WTC11 (cell line): ENCODE measurements at regions not wholly inside any gene's neighbourhood (a gene's known extent, or its start where the extent isn't known, plus 50 kb on each side); places are given as distances from the start of the nearest gene placed in this dataset.

Experiments
- ATAC-seq: fragments of 200-7000 bp; cut with Tn5 transposase; 2 replicates; pipeline ENCODE4 v1.10.0; 2021; ENCODE audit warnings: mild to moderate bottlenecking, moderate library complexity
- CTCF ChIA-PET: fragments of 300-600 bp; sonication (Branson Sonifier 250); formaldehyde crosslinking; loops from one replicate; lab custom pipeline; 2021; ENCODE audit warnings: antibody characterized with exemption; lab: Charles Lee
- POLR2A ChIA-PET: fragments of 350-600 bp; sonication (Branson Sonifier 250); formaldehyde crosslinking; loops from one replicate; lab custom pipeline; 2021; ENCODE audit warnings: antibody characterized with exemption; lab: Charles Lee
- DNase-seq: peaks from one replicate; pipeline ENCODE4 v3.0.0; 2021; ENCODE audit warnings: low spot score
- H3K27ac Mint-ChIP-seq: 2 replicates; pipeline ENCODE4 v1.8.0; 2021; ENCODE audit warnings: mixed read lengths
- H3K27me3 Mint-ChIP-seq: 2 replicates; pipeline ENCODE4 v1.8.0; 2021; ENCODE audit warnings: low read depth, mild to moderate bottlenecking, moderate library complexity, mixed read lengths
- H3K36me3 Mint-ChIP-seq: 2 replicates; pipeline ENCODE4 v1.8.0; 2021; ENCODE audit warnings: mixed read lengths
- H3K4me1 Mint-ChIP-seq: 2 replicates; pipeline ENCODE4 v1.8.0; 2022; ENCODE audit warnings: mixed read lengths
- H3K4me3 Mint-ChIP-seq: 2 replicates; pipeline ENCODE4 v1.8.0; 2021; ENCODE audit warnings: mild to moderate bottlenecking, moderate library complexity, mixed read lengths
- H3K9me3 Mint-ChIP-seq: 2 replicates; pipeline ENCODE4 v1.8.0; 2021; ENCODE audit warnings: mixed read lengths
- ATF1 ChIP-seq: sonication (generic); formaldehyde crosslinking; IDR thresholded peaks from 2 replicates; pipeline ENCODE4 v1.8.1; 2023; ENCODE audit warnings: mild to moderate bottlenecking, moderate library complexity, missing genetic modification reagents
- ELF4 ChIP-seq: sonication (generic); formaldehyde crosslinking; IDR thresholded peaks from 2 replicates; pipeline ENCODE4 v1.8.1; 2022; ENCODE audit warnings: low read depth, mild to moderate bottlenecking, moderate library complexity, missing genetic modification reagents
- FOXP1 ChIP-seq: sonication (generic); formaldehyde crosslinking; IDR thresholded peaks from 2 replicates; pipeline ENCODE4 v1.8.0; 2022; ENCODE audit warnings: missing genetic modification reagents, mild to moderate bottlenecking, moderate library complexity, borderline replicate concordance
- IRF2 ChIP-seq: sonication (generic); formaldehyde crosslinking; IDR thresholded peaks from 2 replicates; pipeline ENCODE4 v1.8.0; 2022; ENCODE audit warnings: low read depth, missing genetic modification reagents, borderline replicate concordance
- KAT7 ChIP-seq: sonication (generic); formaldehyde crosslinking; IDR thresholded peaks from 2 replicates; pipeline ENCODE4 v1.8.1; 2023; ENCODE audit warnings: missing genetic modification reagents, mild to moderate bottlenecking, borderline replicate concordance
- NR1H2 ChIP-seq: sonication (generic); formaldehyde crosslinking; IDR thresholded peaks from 2 replicates; pipeline ENCODE4 v1.9.0; 2021; ENCODE audit warnings: mild to moderate bottlenecking, moderate library complexity, missing genetic modification reagents
- NR2C2 ChIP-seq: sonication (generic); formaldehyde crosslinking; IDR thresholded peaks from 2 replicates; pipeline ENCODE4 v1.8.0; 2022; ENCODE audit warnings: mild to moderate bottlenecking, missing genetic modification reagents
- SOX15 ChIP-seq: fragments of 250-450 bp; sonication (Bioruptor Pico); IDR thresholded peaks from 2 replicates; pipeline ENCODE4 v1.9.0; 2021; ENCODE audit warnings: mild to moderate bottlenecking
- TEAD1 ChIP-seq: sonication (generic); formaldehyde crosslinking; IDR thresholded peaks from 2 replicates; pipeline ENCODE4 v1.8.0; 2022; ENCODE audit warnings: mild to moderate bottlenecking, missing genetic modification reagents
- ZBTB21 ChIP-seq: sonication (generic); formaldehyde crosslinking; IDR thresholded peaks from 2 replicates; pipeline ENCODE4 v1.8.1; 2023; ENCODE audit warnings: mild to moderate bottlenecking, missing genetic modification reagents, borderline replicate concordance
- ZNF317 ChIP-seq: sonication (generic); formaldehyde crosslinking; IDR thresholded peaks from 2 replicates; pipeline ENCODE4 v1.8.1; 2023; ENCODE audit warnings: low read depth, mild to moderate bottlenecking, moderate library complexity, missing genetic modification reagents, borderline replicate concordance
- TF ChIP-seq, protein P1 (sequence below): sonication (generic); formaldehyde crosslinking; IDR thresholded peaks from 2 replicates; pipeline ENCODE4 v1.8.1; 2022; ENCODE audit warnings: mild to moderate bottlenecking, missing genetic modification reagents, moderate library complexity, borderline replicate concordance
- TF ChIP-seq, protein P2 (sequence below): fragments of 250-450 bp; sonication (Bioruptor Pico); IDR thresholded peaks from 2 replicates; pipeline ENCODE4 v1.9.0; 2021; ENCODE audit warnings: moderate library complexity, mild to moderate bottlenecking, inconsistent platforms, borderline replicate concordance
- TF ChIP-seq, protein P3 (sequence below): sonication (generic); formaldehyde crosslinking; IDR thresholded peaks from 2 replicates; pipeline ENCODE4 v1.8.1; 2023; ENCODE audit warnings: mild to moderate bottlenecking, missing genetic modification reagents
- TF ChIP-seq, protein P4 (sequence below): sonication (generic); formaldehyde crosslinking; IDR thresholded peaks from 2 replicates; pipeline ENCODE4 v1.8.1; 2023; ENCODE audit warnings: mild to moderate bottlenecking, missing genetic modification reagents, borderline replicate concordance
- TF ChIP-seq, protein P5 (sequence below): sonication (generic); formaldehyde crosslinking; conservative IDR thresholded peaks from 2 replicates; pipeline ENCODE4 v1.8.1; 2022; ENCODE audit warnings: mild to moderate bottlenecking, missing genetic modification reagents
- TF ChIP-seq, protein P6 (sequence below): fragments of 250-450 bp; sonication (Bioruptor Pico); IDR thresholded peaks from 2 replicates; pipeline ENCODE4 v1.8.0; 2021; ENCODE audit warnings: mild to moderate bottlenecking
- TF ChIP-seq, protein P7 (sequence below): sonication (generic); formaldehyde crosslinking; IDR thresholded peaks from 2 replicates; pipeline ENCODE4 v1.8.1; 2022; ENCODE audit warnings: low read depth, mild to moderate bottlenecking, moderate library complexity, missing genetic modification reagents, borderline replicate concordance
- TF ChIP-seq, protein P8 (sequence below): sonication (generic); formaldehyde crosslinking; IDR thresholded peaks from 2 replicates; pipeline ENCODE4 v1.8.1; 2023; ENCODE audit warnings: mild to moderate bottlenecking, missing genetic modification reagents, moderate library complexity

DNA sequence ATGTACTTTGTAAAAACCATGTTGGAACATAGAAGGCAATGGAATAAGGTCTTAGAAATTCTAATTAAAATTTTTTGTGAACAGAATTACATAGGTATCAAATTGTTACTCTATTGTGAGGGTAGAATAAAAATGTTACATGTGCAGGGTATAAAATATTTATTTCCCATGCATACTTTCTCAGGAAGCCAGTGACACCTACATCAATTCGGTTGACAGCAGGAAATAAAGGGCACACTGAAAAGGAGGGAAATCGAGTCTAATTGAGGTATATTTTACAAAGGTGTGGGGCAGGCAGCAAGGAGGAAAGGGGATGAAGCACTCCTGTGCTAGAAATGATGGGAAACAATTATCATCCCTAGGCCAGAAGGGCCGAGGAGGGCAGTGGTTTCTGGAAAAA is 244.9 kb downstream of the C7orf25 start:
- POLR2A ChIA-PET = no interaction called here

More for the DNA sequence above, 244.9 kb downstream of the C7orf25 start:
- Mint-ChIP-seq H3K9me3 (peaks cover 53% of the 10 kb centered on the region), H3K4me3 (no peak overlapping the region), H3K27ac (no peak overlapping the region), H3K27me3 (no peaks in the 10 kb centered on the region)
- CTCF ChIA-PET = no interaction called here
- DNase-seq (no peak), ATAC-seq (no peak)
- TF ChIP-seq ATF1 (CRISPR knock-in tag) = no peak
- TF ChIP-seq, protein P1, sequence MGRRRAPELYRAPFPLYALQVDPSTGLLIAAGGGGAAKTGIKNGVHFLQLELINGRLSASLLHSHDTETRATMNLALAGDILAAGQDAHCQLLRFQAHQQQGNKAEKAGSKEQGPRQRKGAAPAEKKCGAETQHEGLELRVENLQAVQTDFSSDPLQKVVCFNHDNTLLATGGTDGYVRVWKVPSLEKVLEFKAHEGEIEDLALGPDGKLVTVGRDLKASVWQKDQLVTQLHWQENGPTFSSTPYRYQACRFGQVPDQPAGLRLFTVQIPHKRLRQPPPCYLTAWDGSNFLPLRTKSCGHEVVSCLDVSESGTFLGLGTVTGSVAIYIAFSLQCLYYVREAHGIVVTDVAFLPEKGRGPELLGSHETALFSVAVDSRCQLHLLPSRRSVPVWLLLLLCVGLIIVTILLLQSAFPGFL = no peak
- TF ChIP-seq TEAD1 (CRISPR knock-in tag) = no peak
- TF ChIP-seq, protein P2, sequence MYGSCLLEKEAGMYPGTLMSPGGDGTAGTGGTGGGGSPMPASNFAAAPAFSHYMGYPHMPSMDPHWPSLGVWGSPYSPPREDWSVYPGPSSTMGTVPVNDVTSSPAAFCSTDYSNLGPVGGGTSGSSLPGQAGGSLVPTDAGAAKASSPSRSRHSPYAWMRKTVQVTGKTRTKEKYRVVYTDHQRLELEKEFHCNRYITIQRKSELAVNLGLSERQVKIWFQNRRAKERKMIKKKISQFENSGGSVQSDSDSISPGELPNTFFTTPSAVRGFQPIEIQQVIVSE (CRISPR knock-in tag) = no peak
- TF ChIP-seq IRF2 (CRISPR knock-in tag) = no peak
- no peak for TF ChIP-seq FOXP1 (CRISPR knock-in tag)
- TF ChIP-seq, protein P3, sequence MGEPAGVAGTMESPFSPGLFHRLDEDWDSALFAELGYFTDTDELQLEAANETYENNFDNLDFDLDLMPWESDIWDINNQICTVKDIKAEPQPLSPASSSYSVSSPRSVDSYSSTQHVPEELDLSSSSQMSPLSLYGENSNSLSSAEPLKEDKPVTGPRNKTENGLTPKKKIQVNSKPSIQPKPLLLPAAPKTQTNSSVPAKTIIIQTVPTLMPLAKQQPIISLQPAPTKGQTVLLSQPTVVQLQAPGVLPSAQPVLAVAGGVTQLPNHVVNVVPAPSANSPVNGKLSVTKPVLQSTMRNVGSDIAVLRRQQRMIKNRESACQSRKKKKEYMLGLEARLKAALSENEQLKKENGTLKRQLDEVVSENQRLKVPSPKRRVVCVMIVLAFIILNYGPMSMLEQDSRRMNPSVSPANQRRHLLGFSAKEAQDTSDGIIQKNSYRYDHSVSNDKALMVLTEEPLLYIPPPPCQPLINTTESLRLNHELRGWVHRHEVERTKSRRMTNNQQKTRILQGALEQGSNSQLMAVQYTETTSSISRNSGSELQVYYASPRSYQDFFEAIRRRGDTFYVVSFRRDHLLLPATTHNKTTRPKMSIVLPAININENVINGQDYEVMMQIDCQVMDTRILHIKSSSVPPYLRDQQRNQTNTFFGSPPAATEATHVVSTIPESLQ (CRISPR knock-in tag) = no peak
- TF ChIP-seq, protein P4, sequence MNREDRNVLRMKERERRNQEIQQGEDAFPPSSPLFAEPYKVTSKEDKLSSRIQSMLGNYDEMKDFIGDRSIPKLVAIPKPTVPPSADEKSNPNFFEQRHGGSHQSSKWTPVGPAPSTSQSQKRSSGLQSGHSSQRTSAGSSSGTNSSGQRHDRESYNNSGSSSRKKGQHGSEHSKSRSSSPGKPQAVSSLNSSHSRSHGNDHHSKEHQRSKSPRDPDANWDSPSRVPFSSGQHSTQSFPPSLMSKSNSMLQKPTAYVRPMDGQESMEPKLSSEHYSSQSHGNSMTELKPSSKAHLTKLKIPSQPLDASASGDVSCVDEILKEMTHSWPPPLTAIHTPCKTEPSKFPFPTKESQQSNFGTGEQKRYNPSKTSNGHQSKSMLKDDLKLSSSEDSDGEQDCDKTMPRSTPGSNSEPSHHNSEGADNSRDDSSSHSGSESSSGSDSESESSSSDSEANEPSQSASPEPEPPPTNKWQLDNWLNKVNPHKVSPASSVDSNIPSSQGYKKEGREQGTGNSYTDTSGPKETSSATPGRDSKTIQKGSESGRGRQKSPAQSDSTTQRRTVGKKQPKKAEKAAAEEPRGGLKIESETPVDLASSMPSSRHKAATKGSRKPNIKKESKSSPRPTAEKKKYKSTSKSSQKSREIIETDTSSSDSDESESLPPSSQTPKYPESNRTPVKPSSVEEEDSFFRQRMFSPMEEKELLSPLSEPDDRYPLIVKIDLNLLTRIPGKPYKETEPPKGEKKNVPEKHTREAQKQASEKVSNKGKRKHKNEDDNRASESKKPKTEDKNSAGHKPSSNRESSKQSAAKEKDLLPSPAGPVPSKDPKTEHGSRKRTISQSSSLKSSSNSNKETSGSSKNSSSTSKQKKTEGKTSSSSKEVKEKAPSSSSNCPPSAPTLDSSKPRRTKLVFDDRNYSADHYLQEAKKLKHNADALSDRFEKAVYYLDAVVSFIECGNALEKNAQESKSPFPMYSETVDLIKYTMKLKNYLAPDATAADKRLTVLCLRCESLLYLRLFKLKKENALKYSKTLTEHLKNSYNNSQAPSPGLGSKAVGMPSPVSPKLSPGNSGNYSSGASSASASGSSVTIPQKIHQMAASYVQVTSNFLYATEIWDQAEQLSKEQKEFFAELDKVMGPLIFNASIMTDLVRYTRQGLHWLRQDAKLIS (CRISPR knock-in tag) = no peak
- TF ChIP-seq, protein P5, sequence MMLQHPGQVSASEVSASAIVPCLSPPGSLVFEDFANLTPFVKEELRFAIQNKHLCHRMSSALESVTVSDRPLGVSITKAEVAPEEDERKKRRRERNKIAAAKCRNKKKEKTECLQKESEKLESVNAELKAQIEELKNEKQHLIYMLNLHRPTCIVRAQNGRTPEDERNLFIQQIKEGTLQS = no peak
- TF ChIP-seq KAT7 (CRISPR knock-in tag) = no peak
- no peak for TF ChIP-seq SOX15
- TF ChIP-seq, protein P6, sequence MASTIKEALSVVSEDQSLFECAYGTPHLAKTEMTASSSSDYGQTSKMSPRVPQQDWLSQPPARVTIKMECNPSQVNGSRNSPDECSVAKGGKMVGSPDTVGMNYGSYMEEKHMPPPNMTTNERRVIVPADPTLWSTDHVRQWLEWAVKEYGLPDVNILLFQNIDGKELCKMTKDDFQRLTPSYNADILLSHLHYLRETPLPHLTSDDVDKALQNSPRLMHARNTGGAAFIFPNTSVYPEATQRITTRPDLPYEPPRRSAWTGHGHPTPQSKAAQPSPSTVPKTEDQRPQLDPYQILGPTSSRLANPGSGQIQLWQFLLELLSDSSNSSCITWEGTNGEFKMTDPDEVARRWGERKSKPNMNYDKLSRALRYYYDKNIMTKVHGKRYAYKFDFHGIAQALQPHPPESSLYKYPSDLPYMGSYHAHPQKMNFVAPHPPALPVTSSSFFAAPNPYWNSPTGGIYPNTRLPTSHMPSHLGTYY = no peak
- no peak for TF ChIP-seq ZNF317 (CRISPR knock-in tag)
- TF ChIP-seq, protein P7, sequence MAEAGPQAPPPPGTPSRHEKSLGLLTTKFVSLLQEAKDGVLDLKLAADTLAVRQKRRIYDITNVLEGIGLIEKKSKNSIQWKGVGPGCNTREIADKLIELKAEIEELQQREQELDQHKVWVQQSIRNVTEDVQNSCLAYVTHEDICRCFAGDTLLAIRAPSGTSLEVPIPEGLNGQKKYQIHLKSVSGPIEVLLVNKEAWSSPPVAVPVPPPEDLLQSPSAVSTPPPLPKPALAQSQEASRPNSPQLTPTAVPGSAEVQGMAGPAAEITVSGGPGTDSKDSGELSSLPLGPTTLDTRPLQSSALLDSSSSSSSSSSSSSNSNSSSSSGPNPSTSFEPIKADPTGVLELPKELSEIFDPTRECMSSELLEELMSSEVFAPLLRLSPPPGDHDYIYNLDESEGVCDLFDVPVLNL (CRISPR knock-in tag) = no peak
- TF ChIP-seq ZBTB21 (CRISPR knock-in tag) = no peak
- no peak for TF ChIP-seq NR1H2
- TF ChIP-seq ELF4 (CRISPR knock-in tag) = no peak
- TF ChIP-seq, protein P8, sequence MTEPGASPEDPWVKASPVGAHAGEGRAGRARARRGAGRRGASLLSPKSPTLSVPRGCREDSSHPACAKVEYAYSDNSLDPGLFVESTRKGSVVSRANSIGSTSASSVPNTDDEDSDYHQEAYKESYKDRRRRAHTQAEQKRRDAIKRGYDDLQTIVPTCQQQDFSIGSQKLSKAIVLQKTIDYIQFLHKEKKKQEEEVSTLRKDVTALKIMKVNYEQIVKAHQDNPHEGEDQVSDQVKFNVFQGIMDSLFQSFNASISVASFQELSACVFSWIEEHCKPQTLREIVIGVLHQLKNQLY (CRISPR knock-in tag) = no peak
- no peak for TF ChIP-seq NR2C2 (CRISPR knock-in tag)
- TF ChIP-seq, all 79 proteins: peak for 0
- Mint-ChIP-seq H3K36me3 (peaks cover 29% of the 10 kb centered on the region), H3K4me1 (no peaks in the 10 kb centered on the region)
